GM18951 (cell line): ENCODE measurements at regions not wholly inside any gene's neighbourhood (a gene's known extent, or its start where the extent isn't known, plus 50 kb on each side); places are given as distances from the start of the nearest gene placed in this dataset.
"Not testable (repeated sequence)": the region's sequence is repeated elsewhere in the genome, so short reads cannot be mapped to it uniquely, and the experiment has no call there.

Experiments
- POLR2A ChIP-seq: IDR thresholded peaks from 4 replicates; pipeline ENCODE4 v1.6.1; 2011; ENCODE audit warnings: mild to moderate bottlenecking; ENCODE audit not compliant: insufficient read length, insufficient read depth; ENCODE audit errors: extremely low read depth
- in situ Hi-C: fragments of 300-500 bp; cut with MboI; formaldehyde crosslinking; loops from one replicate; pipeline ENCODE4 v1.12.0; 2022; ENCODE audit warnings: low sequenced_read_pairs, mixed read lengths, inconsistent platforms; ENCODE audit not compliant: unreplicated experiment

GRCh38 chr14:56002876-56003625, 115.2 kb upstream of the PELI2 start:
- in situ Hi-C loops, result no loop called here
- no peak for TF ChIP-seq POLR2A

GRCh38 chr14:56004323-56004722, 113.9 kb upstream of the PELI2 start:
- in situ Hi-C loops, result no loop called here
- TF ChIP-seq POLR2A, result no peak

- in situ Hi-C loops, result no loop called here
- TF ChIP-seq POLR2A, result no peak
Observed at GRCh38 chr14:56004786-56005185, 113.4 kb upstream of the PELI2 start.

- in situ Hi-C loops, result no loop called here
- no peak for TF ChIP-seq POLR2A
Observed at GRCh38 chr14:56005191-56006053, 112.8 kb upstream of the PELI2 start.

- in situ Hi-C loops, result not testable (repeated sequence)
Observed at GRCh38 chr14:56007491-56007890, 110.7 kb upstream of the PELI2 start.

GRCh38 chr14:56008150-56008549, 110.1 kb upstream of the PELI2 start:
- in situ Hi-C loops, result no loop called here
- TF ChIP-seq POLR2A, result no peak

- in situ Hi-C loops, result not testable (repeated sequence)
Observed at GRCh38 chr14:56008661-56009060, 109.5 kb upstream of the PELI2 start.

GRCh38 chr14:56023661-56024081, 94.5 kb upstream of the PELI2 start:
- in situ Hi-C loops, result no loop called here
- TF ChIP-seq POLR2A, result no peak

GRCh38 chr14:56025191-56025590, 93.0 kb upstream of the PELI2 start:
- in situ Hi-C loops, result no loop called here
- TF ChIP-seq POLR2A, result no peak

GRCh38 chr14:56026506-56026905, 91.7 kb upstream of the PELI2 start:
- in situ Hi-C loops, result no loop called here
- TF ChIP-seq POLR2A, result no peak

GRCh38 chr14:56027421-56027820, 90.8 kb upstream of the PELI2 start:
- in situ Hi-C loops, result no loop called here

GRCh38 chr14:56027916-56028712, 90.1 kb upstream of the PELI2 start:
- no peak for TF ChIP-seq POLR2A
- in situ Hi-C loops, result no loop called here

More at GRCh38 chr14:56027421-56027820, 90.8 kb upstream of the PELI2 start:
- no peak for TF ChIP-seq POLR2A

- TF ChIP-seq POLR2A, result no peak
- in situ Hi-C loops, result no loop called here
Observed at GRCh38 chr14:56036353-56036752, 81.9 kb upstream of the PELI2 start.

- in situ Hi-C loops, result no loop called here
- TF ChIP-seq POLR2A, result no peak
Observed at GRCh38 chr14:56040121-56040520, 78.1 kb upstream of the PELI2 start.

GRCh38 chr14:56044196-56044595, 74.0 kb upstream of the PELI2 start:
- in situ Hi-C loops, result no loop called here

More at GRCh38 chr14:56044196-56044595, 74.0 kb upstream of the PELI2 start:
- TF ChIP-seq POLR2A, result no peak
